NCI-H2107 treated with DMSO at 0.1 percent for 48 hours (cell line): ENCODE measurements at regions not wholly inside any gene's neighbourhood (a gene's known extent, or its start where the extent isn't known, plus 50 kb on each side); places are given as distances from the start of the nearest gene placed in this dataset.

Experiments used
- DNase-seq: peaks from one replicate; lab custom pipeline; 2025; ENCODE audit not compliant: unreplicated experiment; lab: John Stamatoyannopoulos, UW

DNA sequence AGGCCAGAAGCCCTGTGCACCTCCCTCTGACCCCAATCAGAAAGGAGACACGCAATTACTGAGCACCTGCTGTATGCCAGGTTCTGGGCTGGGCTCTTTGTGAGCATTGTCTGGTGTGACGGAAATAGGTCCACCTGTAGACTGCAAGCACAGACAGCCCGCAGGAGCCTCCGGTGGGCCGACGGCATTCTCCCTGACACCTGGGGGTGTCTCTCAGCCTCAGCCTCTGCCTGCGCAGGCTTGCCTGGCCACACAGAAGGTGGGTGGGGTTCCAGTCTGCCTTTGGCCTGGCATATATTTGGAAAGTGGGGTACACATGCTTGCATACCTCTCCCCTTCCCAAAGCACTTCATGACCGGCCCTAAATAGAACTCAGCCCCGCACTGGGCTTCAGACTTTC lies 129.3 kb downstream of the BUD13 start:
- no peak for DNase-seq

DNA sequence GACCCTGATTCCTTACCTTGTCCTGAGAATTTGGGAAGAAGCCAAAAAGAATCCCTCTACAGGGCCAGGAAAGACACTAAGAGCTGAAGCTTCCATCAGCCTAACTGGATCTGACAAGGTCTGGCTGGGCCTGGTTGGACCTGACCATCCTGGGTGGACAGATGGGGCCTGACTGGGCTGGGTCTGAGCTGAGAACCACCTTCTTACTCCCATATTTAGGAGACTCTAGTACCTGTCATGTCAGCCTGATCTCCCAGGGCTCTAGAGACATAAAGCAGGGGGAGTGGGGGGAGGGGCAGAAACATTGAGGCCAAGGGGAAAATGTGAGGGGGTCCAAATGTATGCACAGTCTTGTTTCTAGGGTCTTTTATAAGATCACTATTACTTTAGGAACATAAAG lies 129.9 kb downstream of the BUD13 start:
- DNase-seq, result no peak

GRCh38 chr11:116642481-116642880 lies 130.3 kb downstream of the BUD13 start:
- DNase-seq, result no peak

- DNase-seq, result peak; percentile 24
Measured at GRCh38 chr11:116641561-116642045, 131.2 kb downstream of the BUD13 start.

DNA sequence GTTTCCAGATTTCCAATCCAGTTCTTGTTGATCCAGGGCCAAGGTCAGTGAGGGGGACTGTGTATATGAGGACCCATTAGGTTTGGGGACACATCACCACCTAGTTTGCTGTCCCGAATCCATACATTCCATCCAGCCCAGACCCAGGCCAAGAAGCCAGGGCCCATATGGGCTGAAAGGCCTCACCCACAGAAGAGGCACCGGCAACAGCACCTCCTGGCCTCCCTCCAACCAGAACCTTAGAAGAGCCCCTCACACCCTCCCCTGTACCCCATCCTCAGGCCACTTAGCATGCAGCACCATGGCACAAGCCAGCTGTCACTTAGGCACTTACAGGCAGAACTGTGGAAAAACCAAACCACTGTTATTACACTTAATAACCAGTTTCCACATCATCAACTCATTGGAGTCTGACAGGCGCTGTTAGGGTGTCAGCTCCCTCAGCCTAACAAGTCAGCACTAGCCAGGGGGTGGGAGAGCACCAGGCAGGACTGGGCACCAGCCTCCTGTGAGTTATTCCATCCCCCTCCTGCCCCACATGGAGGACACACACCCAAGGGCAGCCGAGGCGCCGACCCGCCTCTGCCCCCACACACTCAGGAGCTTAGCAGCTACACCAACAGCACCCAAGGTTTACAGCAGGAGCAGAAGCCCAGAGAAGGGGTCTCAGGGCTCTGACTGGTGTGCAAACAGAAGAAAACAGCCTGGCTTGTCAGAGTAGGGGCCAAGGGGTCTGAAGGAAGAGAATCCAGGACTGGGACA lies 132.0 kb downstream of the BUD13 start:
- no peak for DNase-seq

GRCh38 chr11:116638463-116638862 lies 134.3 kb downstream of the BUD13 start:
- no peak for DNase-seq

DNA sequence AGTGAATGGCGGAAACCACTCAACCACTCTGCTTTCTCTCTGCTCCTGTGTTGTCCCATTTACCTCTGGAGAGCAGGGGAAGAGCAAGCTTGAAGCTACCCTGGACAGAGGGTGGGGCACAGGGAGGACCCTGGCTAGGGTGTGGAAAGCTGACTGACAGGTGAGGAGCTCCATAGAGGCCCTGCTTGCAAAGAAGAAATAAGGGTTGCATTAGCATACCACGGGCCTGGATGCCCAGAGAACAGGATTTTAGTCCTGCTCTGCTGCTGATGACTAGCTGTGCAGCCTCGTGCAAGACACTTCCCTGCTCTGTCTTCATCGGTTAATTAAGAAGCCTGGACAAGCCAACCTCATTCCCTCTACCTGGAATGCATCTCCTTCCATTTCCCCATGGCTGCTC lies 135.0 kb downstream of the BUD13 start:
- DNase-seq, result no peak

- DNase-seq, result no peak
Measured at GRCh38 chr11:116636341-116636929, 136.4 kb downstream of the BUD13 start.

- DNase-seq, result no peak
Measured at GRCh38 chr11:116631201-116631600, 141.6 kb downstream of the BUD13 start.

- DNase-seq, result no peak
Measured at GRCh38 chr11:116618461-116618860, 154.3 kb downstream of the BUD13 start.

GRCh38 chr11:116615211-116615865 lies 157.4 kb downstream of the BUD13 start:
- DNase-seq, result no peak

- no peak for DNase-seq
Measured at GRCh38 chr11:116614306-116615210, 158.2 kb downstream of the BUD13 start.

- DNase-seq, result no peak
Measured at GRCh38 chr11:116613206-116613875, 159.4 kb downstream of the BUD13 start.

DNA sequence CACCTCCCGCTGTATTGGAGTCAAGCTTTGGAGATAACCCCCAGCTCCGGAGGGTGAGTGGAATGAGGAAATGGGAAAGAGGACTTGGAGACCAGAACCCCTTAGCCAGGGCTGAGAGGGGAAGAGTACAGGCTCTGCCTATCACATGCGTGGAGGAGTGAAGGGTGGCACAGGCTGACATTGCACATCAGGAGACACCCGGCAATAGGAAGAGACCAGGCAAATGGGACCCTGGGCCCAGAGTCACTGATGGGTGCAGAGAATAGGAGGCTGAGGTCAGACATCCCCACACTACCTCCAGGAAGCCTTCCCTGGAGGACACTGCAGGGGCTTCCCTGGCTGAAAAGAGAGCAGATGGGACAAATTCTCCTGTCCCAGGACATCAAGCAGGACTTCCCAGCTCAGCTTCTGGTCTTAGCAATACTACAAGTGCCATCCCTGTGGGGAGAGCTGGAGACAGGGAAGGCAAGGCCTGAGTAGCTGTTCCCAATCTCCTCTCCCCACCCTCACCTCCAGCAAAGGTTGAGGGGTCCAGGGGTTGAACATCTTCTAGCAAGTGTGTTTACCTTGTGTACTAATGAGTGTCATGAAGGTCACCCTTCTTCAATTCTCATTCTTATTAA lies 160.7 kb downstream of the BUD13 start:
- DNase-seq, result no peak

- DNase-seq, result peak; percentile 37
Measured at GRCh38 chr11:116610190-116610589, 162.6 kb downstream of the BUD13 start.

DNA sequence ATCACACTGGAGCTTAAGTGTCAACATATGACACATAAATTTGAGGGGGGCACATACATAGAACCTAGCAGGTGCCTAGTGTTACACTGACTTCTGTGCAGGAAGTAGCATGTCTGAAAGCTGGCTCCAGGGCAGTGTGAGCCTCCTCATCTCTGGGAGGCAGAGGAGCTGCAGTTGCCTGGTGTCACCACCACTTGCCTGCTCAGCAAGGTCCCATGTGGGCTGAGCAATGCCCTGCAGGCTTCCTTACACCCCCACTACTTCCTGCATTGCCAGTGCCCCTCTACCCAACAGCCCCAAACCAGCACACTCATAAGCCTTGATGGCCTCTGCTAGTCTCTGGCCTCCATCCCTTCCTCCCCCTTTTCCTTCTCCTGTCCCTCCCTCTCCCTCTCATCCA lies 165.8 kb downstream of the BUD13 start:
- DNase-seq, result no peak

DNA sequence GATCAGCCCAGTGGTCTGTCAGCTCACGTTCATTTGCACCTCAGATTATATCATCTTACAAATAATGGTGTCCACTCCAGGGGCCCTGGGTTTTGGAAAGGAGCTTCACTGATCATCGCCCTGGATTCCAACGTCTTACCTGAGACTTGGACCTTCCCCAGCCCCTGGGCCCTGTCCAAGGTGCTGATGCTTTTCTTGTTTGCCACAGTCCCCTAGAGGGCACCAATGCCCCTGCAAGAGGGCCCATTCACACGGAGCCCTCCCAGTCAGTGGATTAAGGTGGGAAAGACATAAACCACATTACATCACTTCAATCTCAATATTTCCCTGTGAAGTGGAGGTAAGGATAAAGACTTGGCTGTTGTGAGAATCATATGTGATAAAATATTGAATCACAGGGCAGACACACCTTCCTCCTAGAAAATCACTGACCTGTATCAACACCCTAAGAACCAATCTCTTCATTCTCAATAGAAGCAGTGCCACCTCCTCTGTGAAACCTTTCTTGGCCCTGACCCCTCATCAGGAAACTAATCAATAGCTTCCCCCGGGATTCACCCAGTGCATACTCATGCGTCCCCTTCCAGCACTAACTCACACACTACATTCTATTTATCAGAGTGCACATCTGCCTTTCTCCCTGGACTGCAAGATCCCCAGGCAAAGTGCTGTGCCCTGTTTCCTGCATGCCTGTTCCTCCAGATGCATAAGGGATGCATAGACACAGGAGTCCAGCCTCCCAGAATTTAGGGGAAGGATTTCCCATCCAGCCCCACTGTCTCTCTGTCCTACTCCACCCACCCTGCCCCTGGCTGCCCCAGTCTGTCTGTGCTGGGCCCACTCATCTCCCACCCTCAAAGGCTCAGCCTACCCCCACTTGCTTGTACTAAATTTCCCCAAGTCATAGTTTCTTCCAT lies 167.0 kb downstream of the BUD13 start:
- DNase-seq, result no peak

- no peak for DNase-seq
Measured at GRCh38 chr11:116603728-116604323, 169.0 kb downstream of the BUD13 start.

DNA sequence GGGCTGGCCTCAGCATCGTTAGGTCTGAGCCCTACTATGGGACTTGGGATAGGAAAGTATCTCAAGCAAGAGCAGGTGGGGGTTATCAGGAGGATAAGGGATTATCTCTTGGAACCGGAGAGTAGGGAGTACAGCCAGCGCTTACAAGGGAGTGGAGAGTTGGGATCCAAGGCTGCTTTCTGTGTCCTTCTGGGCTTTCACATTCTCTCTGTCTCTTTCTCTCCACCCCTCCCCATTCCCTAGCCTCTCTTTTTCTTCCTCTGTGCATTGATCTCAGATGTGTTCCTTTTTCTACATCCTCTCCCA lies 170.2 kb downstream of the BUD13 start:
- DNase-seq, result no peak
